Effector memory CD8-positive, alpha-beta T cell (primary cell): ENCODE measurements at regions not wholly inside any gene's neighbourhood (a gene's known extent, or its start where the extent isn't known, plus 50 kb on each side); places are given as distances from the start of the nearest gene placed in this dataset.

ENCODE experiments used
- ATAC-seq: fragments of 150-1000 bp; cut with Tn5 transposase; replicated peaks from 2 replicates; pipeline ENCODE4 v1.10.0; 2021; ENCODE audit warnings: mild to moderate bottlenecking, moderate library complexity
- DNase-seq, 3 experiments: peaks; one replicate each; pipeline ENCODE4 v3.0.0; 2021
- H3K27ac Mint-ChIP-seq, 2 donors: one replicate each; pipeline ENCODE4 v1.8.0; 2022; ENCODE audit warnings: mild to moderate bottlenecking in 2 of 2, mixed read lengths in 2 of 2, moderate library complexity in 2 of 2
- H3K27me3 Mint-ChIP-seq, 2 donors: one replicate each; pipeline ENCODE4 v1.8.0; 2022; ENCODE audit warnings: mixed read lengths in 2 of 2
- H3K36me3 Mint-ChIP-seq: one replicate; pipeline ENCODE4 v1.8.0; 2022; ENCODE audit warnings: mild to moderate bottlenecking, moderate library complexity, mixed read lengths; ENCODE audit not compliant: insufficient read depth
- H3K4me1 Mint-ChIP-seq, 2 donors: one replicate each; pipeline ENCODE4 v1.8.0; 2022; ENCODE audit warnings: low read depth in 2 of 2, mixed read lengths in 2 of 2
- H3K4me3 Mint-ChIP-seq, 2 donors: one replicate each; pipeline ENCODE4 v1.8.0; 2022; ENCODE audit warnings: mild to moderate bottlenecking in 2 of 2, mixed read lengths in 2 of 2, moderate library complexity in 2 of 2
- H3K9me3 Mint-ChIP-seq, 2 donors: one replicate each; pipeline ENCODE4 v1.8.0; 2022; ENCODE audit warnings: mixed read lengths in 2 of 2

- Mint-ChIP-seq H3K36me3 (no peaks in the 10 kb centered on the region), H3K4me3 (no peak overlapping the region), H3K9me3 (peaks cover 3 to 18% of the 10 kb centered on the region in 2 donors), H3K27ac (no peak overlapping the region), H3K4me1 (no peaks in the 10 kb centered on the region), H3K27me3 (no peaks in the 10 kb centered on the region)
- no peak for DNase-seq
- ATAC-seq, result no peak
Observed at GRCh38 chr12:125794401-125794800, 729.2 kb downstream of the AACS start.

- Mint-ChIP-seq H3K4me1 (no peaks in the 10 kb centered on the region), H3K27me3 (no peaks in the 10 kb centered on the region), H3K4me3 (no peak overlapping the region), H3K9me3 (peaks cover 3 to 4% of the 10 kb centered on the region in 2 donors), H3K27ac (no peak overlapping the region), H3K36me3 (no peaks in the 10 kb centered on the region)
- DNase-seq, result no peak
- ATAC-seq, result no peak
Observed at GRCh38 chr12:125797421-125798175, 732.4 kb downstream of the AACS start.

DNA sequence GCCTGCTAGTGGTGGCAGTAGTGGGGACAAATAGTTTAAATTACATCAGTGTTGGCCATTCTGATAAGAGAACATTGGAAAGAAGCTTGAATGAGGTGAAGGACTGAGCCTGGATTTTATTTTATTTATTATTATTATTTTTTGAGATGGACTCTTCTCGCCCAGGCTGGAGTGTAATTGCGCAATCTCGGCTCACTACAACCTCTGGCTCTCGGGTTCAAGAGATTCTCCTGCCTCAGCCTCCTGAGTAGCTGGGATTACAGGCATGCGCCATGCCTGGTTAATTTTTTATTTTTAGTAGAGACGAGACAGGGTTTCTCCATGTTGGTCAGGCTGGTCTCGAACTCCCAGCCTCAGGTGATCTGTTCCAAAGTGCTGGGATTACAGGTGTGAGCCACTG, 739.4 kb downstream of the AACS start:
- no peaks in the 10 kb centered on the region for H3K27me3 Mint-ChIP-seq
- peaks cover 6 to 7% of the 10 kb centered on the region in 2 donors for H3K9me3 Mint-ChIP-seq
- no peaks in the 10 kb centered on the region for H3K36me3 Mint-ChIP-seq
- no peak overlapping the region for H3K27ac Mint-ChIP-seq
- ATAC-seq, result no peak
- no peak overlapping the region for H3K4me3 Mint-ChIP-seq
- H3K4me1 Mint-ChIP-seq, result no peaks in the 10 kb centered on the region
- DNase-seq, result no peak

DNA sequence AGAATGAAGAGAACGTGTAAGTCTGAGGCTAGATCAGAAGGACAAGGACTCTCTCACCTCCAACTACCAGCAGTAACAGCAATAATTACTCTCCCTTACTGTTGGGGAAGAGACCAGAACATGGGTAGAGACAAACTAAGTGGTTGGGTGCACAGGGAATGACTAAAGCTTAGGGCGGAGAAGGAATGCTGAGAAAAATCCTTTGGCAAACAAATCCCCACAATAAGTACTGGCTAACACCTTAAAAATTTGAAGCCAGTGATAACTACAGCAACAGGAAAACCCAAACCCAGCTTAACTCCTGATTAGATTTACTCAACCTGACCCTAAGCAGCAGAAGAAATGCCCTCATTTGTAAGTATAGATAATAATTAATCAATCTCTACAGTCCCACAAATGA, 759.0 kb downstream of the AACS start:
- H3K27ac Mint-ChIP-seq, result no peak overlapping the region
- no peak overlapping the region for H3K4me3 Mint-ChIP-seq
- H3K9me3 Mint-ChIP-seq, result peaks cover 7% of the 10 kb centered on the region in 2 donors
- no peaks in the 10 kb centered on the region for H3K4me1 Mint-ChIP-seq
- no peaks in the 10 kb centered on the region for H3K36me3 Mint-ChIP-seq
- no peaks in the 10 kb centered on the region for H3K27me3 Mint-ChIP-seq
- no peak for ATAC-seq
- DNase-seq, result no peak

GRCh38 chr12:125835852-125836251, 770.6 kb downstream of the AACS start:
- DNase-seq (no peak), ATAC-seq (no peak)
- no peaks in the 10 kb centered on the region for H3K4me1 Mint-ChIP-seq
- H3K27ac Mint-ChIP-seq, result no peak overlapping the region
- H3K36me3 Mint-ChIP-seq, result no peaks in the 10 kb centered on the region
- H3K9me3 Mint-ChIP-seq, result peaks cover 7 to 11% of the 10 kb centered on the region in 2 donors
- H3K4me3 Mint-ChIP-seq, result no peak overlapping the region
- no peaks in the 10 kb centered on the region for H3K27me3 Mint-ChIP-seq

GRCh38 chr12:125836647-125837046, 771.4 kb downstream of the AACS start:
- DNase-seq, result no peak
- ATAC-seq, result no peak
- H3K27ac Mint-ChIP-seq, result no peak overlapping the region
- H3K9me3 Mint-ChIP-seq, result peaks cover 10 to 11% of the 10 kb centered on the region in 2 donors
- H3K4me3 Mint-ChIP-seq, result no peak overlapping the region
- no peaks in the 10 kb centered on the region for H3K27me3 Mint-ChIP-seq
- H3K4me1 Mint-ChIP-seq, result no peaks in the 10 kb centered on the region
- H3K36me3 Mint-ChIP-seq, result no peaks in the 10 kb centered on the region

- Mint-ChIP-seq H3K27ac (no peak overlapping the region), H3K27me3 (no peaks in the 10 kb centered on the region), H3K36me3 (no peaks in the 10 kb centered on the region), H3K4me1 (no peaks in the 10 kb centered on the region), H3K9me3 (peaks cover 7 to 11% of the 10 kb centered on the region in 2 donors), H3K4me3 (no peak overlapping the region)
- DNase-seq (no peak), ATAC-seq (no peak)
Observed at GRCh38 chr12:125841332-125841731, 776.1 kb downstream of the AACS start.

DNA sequence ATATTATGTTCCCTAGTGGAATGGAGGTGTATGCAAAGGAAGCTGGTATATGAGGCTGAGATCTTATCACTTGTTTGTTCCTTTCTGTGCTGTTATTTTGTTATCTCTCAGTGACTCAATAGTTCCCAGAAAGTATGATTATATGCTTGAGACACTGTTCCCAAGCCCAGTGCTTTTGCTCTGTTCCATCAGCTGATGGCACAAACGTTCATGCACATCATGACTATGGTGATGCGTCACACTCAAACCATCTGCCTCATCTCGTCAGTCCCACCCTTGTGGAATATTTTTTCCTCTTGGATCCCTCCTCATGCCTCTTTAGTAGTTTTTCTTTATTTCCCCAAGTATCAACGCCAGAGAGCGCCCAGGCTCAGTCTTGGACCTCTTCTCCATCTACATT, 786.9 kb downstream of the AACS start:
- no peaks in the 10 kb centered on the region for H3K4me1 Mint-ChIP-seq
- H3K9me3 Mint-ChIP-seq, result peaks cover 2 to 7% of the 10 kb centered on the region in 2 donors
- no peaks in the 10 kb centered on the region for H3K27me3 Mint-ChIP-seq
- H3K4me3 Mint-ChIP-seq, result no peak overlapping the region
- H3K27ac Mint-ChIP-seq, result no peak overlapping the region
- no peak for ATAC-seq
- no peak for DNase-seq
- H3K36me3 Mint-ChIP-seq, result no peaks in the 10 kb centered on the region

DNA sequence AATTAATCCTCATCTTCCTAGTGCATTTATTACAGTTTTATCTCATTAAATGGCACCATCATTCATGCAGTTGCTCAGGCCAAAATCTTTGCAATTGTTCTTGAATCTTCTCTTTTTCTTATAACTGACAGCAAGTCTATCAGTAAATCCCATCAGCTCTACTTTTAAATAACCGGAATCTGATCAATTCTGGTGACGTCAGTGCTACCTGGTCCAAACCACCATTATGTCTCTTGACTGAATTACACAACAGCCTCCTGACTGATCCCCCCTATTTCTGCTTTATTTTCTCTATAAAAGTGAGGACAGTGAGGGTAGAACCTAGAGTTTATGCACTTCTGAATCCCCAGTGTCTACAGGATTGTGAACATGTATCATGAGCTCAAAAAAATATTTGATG, 787.4 kb downstream of the AACS start:
- Mint-ChIP-seq H3K9me3 (peaks cover 1 to 2% of the 10 kb centered on the region in 2 donors), H3K4me3 (no peak overlapping the region), H3K27ac (no peak overlapping the region), H3K4me1 (no peaks in the 10 kb centered on the region), H3K27me3 (no peaks in the 10 kb centered on the region), H3K36me3 (no peaks in the 10 kb centered on the region)
- DNase-seq (no peak), ATAC-seq (no peak)

DNA sequence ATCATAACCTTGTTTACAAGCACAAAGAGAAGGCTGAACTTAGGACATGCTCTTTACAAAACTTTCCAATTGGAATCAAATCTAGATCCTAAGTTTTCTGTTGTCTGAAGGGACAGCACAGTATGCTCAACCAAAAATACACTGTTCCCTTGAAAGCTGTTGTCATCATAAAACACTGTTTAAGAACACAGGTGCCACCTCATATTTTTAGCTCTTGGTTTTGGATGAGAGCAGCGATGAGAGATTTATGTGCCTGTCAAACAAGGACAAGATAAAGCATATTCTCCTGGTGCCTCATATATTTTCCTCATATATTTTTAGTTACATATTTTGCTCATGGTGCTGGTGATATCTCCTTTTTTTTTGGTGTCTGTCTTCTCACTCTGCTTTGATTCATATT, 788.4 kb downstream of the AACS start:
- Mint-ChIP-seq H3K4me1 (no peaks in the 10 kb centered on the region), H3K9me3 (peaks cover 0 to 4% of the 10 kb centered on the region in 2 donors), H3K27me3 (no peaks in the 10 kb centered on the region), H3K36me3 (no peaks in the 10 kb centered on the region), H3K4me3 (no peak overlapping the region), H3K27ac (no peak overlapping the region)
- no peak for ATAC-seq
- DNase-seq, result no peak

GRCh38 chr12:125856366-125856765, 791.1 kb downstream of the AACS start:
- H3K4me3 Mint-ChIP-seq, result no peak overlapping the region
- peaks cover 0 to 4% of the 10 kb centered on the region in 2 donors for H3K9me3 Mint-ChIP-seq
- no peaks in the 10 kb centered on the region for H3K4me1 Mint-ChIP-seq
- no peaks in the 10 kb centered on the region for H3K36me3 Mint-ChIP-seq
- no peak overlapping the region for H3K27ac Mint-ChIP-seq
- DNase-seq (no peak), ATAC-seq (no peak)
- H3K27me3 Mint-ChIP-seq, result peaks cover 0 to 8% of the 10 kb centered on the region in 2 donors

GRCh38 chr12:125856896-125857295, 791.7 kb downstream of the AACS start:
- no peak overlapping the region for H3K4me3 Mint-ChIP-seq
- DNase-seq (no peak), ATAC-seq (no peak)
- no peak overlapping the region for H3K27ac Mint-ChIP-seq
- no peaks in the 10 kb centered on the region for H3K4me1 Mint-ChIP-seq
- H3K9me3 Mint-ChIP-seq, result peaks cover under 1 to 4% of the 10 kb centered on the region in 2 donors
- H3K27me3 Mint-ChIP-seq, result peaks cover 0 to 8% of the 10 kb centered on the region in 2 donors
- no peaks in the 10 kb centered on the region for H3K36me3 Mint-ChIP-seq

- peaks cover 0 to 8% of the 10 kb centered on the region in 2 donors for H3K27me3 Mint-ChIP-seq
- no peak overlapping the region for H3K27ac Mint-ChIP-seq
- H3K4me3 Mint-ChIP-seq, result no peak overlapping the region
- H3K9me3 Mint-ChIP-seq, result peaks cover 4 to 8% of the 10 kb centered on the region in 2 donors
- no peaks in the 10 kb centered on the region for H3K4me1 Mint-ChIP-seq
- no peak for ATAC-seq
- DNase-seq, result no peak
- H3K36me3 Mint-ChIP-seq, result no peaks in the 10 kb centered on the region
Observed at GRCh38 chr12:125860672-125861288, 795.5 kb downstream of the AACS start.
